Retinal pigment epithelial cell (primary cell): ENCODE measurements at regions not wholly inside any gene's neighbourhood (a gene's known extent, or its start where the extent isn't known, plus 50 kb on each side); places are given as distances from the start of the nearest gene placed in this dataset.

ENCODE experiments used
- DNase-seq: peaks from one replicate; pipeline ENCODE4 v3.0.0-alpha.2; 2010; ENCODE audit warnings: low read depth
- H3K4me3 ChIP-seq: 2 replicates; pipeline ENCODE4 v1.5.1; 2011; ENCODE audit warnings: mild to moderate bottlenecking, low read length, control low read depth, moderate library complexity
- TF ChIP-seq, protein P1 (sequence below): conservative IDR thresholded peaks from 2 replicates; pipeline ENCODE4 v1.5.1; 2011; ENCODE audit warnings: low read depth, low read length, control low read depth, inconsistent platforms

DNA sequence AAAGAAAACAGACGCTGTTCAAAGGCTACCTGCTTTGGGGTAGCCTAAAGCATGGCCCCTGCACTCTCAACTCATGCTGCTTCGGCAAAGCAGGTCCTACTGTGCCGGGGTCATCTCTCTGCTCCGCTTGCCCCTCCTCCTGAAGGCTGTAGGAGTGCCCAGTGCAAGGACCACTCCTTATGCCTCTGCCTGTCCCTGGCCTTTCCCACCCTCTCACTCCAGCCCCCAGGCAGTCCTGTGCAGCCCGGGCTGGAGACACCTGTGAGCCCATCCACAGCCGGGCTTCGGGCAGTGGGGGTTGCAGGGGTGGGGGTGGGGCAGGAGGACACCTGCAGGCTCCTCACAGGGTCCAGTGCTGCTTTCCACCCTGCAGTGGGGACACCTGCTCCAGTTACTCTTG lies 69.1 kb downstream of the ACKR3 start:
- TF ChIP-seq, protein P1, sequence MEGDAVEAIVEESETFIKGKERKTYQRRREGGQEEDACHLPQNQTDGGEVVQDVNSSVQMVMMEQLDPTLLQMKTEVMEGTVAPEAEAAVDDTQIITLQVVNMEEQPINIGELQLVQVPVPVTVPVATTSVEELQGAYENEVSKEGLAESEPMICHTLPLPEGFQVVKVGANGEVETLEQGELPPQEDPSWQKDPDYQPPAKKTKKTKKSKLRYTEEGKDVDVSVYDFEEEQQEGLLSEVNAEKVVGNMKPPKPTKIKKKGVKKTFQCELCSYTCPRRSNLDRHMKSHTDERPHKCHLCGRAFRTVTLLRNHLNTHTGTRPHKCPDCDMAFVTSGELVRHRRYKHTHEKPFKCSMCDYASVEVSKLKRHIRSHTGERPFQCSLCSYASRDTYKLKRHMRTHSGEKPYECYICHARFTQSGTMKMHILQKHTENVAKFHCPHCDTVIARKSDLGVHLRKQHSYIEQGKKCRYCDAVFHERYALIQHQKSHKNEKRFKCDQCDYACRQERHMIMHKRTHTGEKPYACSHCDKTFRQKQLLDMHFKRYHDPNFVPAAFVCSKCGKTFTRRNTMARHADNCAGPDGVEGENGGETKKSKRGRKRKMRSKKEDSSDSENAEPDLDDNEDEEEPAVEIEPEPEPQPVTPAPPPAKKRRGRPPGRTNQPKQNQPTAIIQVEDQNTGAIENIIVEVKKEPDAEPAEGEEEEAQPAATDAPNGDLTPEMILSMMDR, result no peak
- no peak overlapping the region for H3K4me3 ChIP-seq
- no peak for DNase-seq

DNA sequence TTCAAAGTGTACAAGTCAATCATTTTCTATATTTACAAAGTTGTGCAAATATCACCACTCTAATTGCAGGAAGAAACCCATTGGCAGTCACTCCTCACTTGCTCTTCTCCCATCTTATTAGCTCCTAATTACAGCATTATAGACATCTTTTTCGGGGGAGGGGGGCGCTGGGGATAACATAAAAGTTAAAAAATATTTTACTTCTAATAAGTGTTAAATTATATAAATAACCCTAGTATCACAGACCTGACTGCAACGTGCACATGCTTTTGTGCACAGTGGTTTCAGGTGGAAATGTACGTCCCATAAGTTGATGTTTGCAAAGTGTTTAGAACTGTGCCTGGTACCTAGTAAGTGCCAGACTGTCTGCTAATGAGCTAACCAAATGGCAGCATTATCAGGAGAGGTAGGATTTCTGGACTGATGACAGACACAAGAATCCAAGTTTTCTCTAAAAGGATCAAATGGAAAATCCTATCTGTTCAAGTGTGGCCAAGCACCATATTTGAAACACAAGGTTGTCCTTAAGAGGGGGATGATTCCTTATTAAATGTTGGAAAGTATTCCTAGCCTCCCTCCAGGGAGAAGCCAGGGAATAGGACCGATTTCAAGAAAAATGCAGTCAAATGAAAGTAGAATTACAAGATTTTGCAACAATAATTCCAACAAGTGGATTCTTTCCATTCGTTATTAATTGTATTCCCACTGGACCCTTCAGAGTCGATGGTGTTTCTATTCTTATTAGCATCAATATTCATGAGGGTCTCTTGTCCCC lies 70.0 kb downstream of the ACKR3 start:
- DNase-seq, result no peak
- H3K4me3 ChIP-seq, result no peak overlapping the region
- TF ChIP-seq, protein P1, result no peak

DNA sequence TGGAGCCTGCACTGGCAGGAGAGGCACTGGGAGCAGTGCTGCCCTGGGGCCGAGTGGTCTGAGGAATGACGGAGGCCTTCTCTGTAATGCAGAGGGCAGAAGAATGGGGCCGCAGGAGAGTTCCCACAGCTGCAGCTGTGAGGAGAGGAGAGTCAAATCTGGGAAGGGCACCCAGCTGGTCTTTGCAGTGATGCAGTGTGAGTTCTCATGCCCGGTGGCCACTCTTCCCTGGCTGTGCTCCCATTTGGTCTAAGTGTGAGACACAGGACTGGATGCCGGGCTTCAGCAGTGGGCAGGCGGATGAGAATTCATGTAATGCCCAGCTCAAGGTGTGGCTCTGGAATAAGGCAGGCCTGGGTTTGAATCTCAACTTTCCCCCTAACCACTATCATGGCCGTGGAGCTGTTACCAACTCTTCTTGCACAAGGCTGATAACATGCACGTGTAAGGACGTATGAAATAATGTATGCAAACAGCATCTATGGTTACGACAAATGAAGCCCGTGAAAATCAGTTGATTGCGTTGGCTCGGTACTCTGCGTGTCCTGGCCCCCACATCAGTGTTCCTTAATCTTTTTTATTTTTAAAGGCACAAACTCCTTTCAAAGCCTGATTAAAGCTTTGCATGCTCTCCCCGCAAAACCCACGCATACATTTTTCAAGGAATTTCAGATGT lies 71.6 kb downstream of the ACKR3 start:
- DNase-seq, result no peak
- TF ChIP-seq, protein P1, result no peak
- H3K4me3 ChIP-seq, result no peak overlapping the region

DNA sequence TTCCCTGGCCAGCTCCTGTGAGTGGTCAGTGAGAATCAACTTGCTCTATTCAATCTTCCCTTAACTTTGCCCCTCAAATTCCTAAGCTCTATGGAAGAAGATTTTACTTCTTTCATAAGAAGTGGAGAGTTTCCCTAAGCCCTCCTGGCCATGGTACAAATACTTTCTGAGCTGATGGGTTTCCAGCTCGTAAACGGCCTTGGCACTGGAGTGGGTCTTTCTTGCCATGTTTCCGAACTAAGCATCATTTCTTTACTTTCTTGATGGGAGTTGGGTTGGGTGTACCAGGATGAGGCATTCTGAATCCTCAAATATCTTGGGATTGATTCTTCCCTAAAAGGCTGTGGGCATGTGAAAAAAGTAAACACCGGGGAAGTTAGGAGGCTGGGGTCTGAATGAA lies 72.5 kb downstream of the ACKR3 start:
- TF ChIP-seq, protein P1, result no peak
- no peak for DNase-seq
- H3K4me3 ChIP-seq, result no peak overlapping the region

DNA sequence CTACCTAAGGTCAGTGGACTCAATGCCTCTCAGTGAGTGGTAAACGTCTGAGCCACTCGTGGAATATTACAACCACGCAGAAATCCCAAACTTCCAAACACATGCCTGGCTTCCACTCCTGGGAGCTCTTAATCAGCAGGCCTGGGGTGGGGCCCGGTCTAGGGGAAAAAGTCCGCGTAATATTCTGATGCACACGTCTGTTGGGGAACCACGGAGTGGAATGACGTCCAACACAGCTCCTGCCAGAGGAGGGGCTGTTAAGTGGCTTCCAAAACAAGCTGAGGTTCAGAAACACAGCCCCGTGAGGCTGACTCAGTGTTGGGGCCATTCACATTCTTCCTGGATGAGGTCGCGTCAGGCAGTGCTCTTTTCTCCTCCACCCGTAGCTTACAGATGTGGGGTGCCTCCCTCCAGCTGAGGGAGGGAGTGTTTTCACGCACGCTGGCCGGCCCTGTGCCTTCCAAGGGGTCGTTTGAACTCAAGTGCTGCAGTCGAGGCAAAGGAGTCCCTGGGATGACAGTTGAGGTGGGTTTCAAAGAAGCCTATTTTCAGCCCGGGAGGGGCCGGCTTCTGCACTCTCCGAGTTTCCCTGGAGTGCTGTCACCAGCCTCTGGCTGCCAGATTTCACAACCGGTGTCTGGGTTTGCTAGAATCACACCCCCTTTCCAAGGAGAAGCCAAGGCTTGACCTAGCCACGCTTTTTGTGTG lies 73.1 kb downstream of the ACKR3 start:
- DNase-seq, result peak; percentile 93
- H3K4me3 ChIP-seq, result no peak overlapping the region
- TF ChIP-seq, protein P1, result no peak

DNA sequence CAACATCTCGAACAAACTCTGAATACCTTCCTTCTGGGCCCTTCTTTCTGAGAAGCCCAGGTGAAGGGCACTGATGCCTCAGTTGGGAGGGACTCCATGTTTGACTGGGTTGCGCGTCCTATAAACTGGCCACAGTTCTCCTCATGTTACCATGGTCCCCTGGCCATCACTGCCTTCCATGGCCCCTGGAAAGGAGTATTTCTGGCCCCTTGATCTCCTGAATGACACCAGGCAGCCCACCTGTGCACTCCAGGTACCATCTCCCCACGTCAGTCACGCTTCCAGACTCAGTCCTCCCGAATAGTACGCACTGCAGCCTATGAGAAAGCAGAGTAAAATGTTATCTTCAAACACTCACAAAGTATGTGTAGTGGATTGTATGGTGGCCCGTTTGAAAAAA lies 73.9 kb downstream of the ACKR3 start:
- TF ChIP-seq, protein P1, result no peak
- no peak for DNase-seq
- no peak overlapping the region for H3K4me3 ChIP-seq

DNA sequence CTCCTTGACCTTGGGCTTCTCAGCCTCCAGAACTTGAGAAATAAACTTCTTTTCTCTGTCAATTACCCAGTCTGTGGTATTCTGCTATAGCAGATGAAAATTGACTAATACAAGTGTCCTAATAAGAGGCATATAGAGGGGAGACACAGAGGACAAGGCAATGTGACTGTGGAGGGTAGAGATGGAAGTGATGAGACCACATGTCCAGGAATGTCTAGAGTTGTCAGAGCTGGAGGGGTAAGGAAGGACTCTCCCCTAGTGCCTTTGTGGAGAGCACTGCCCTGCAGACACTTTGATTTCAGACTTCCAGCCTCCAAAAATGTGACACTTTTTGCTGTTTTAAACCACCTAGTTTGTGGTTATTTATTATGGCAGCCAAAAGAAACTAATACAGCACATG lies 74.4 kb downstream of the ACKR3 start:
- H3K4me3 ChIP-seq, result no peak overlapping the region
- TF ChIP-seq, protein P1, result no peak
- DNase-seq, result no peak
